Cerebellar nuclear complex (tissue), 1 donor: ENCODE measurements at regions not wholly inside any gene's neighbourhood (a gene's known extent, or its start where the extent isn't known, plus 50 kb on each side); places are given as distances from the start of the nearest gene placed in this dataset.

Experiments
- DNase-seq, 2 experiments: peaks; one replicate each; lab custom pipeline; 2025; lab: John Stamatoyannopoulos, UW

- no peak for DNase-seq
Measured at GRCh38 chr5:125203912-125204311, 457.5 kb upstream of the ZNF608 start.

GRCh38 chr5:125205601-125206225, 459.3 kb upstream of the ZNF608 start:
- no peak for DNase-seq

GRCh38 chr5:125207856-125208255, 461.4 kb upstream of the ZNF608 start:
- no peak for DNase-seq

- no peak for DNase-seq
Measured at GRCh38 chr5:125209650-125210049, 463.2 kb upstream of the ZNF608 start.

- no peak for DNase-seq
Measured at GRCh38 chr5:125210242-125210947, 464.0 kb upstream of the ZNF608 start.

GRCh38 chr5:125214080-125214479, 467.6 kb upstream of the ZNF608 start:
- DNase-seq = no peak

- DNase-seq = no peak
Measured at GRCh38 chr5:125215593-125215992, 469.2 kb upstream of the ZNF608 start.

GRCh38 chr5:125219710-125220109, 473.3 kb upstream of the ZNF608 start:
- DNase-seq = no peak

GRCh38 chr5:125220284-125220683, 473.8 kb upstream of the ZNF608 start:
- no peak for DNase-seq

- DNase-seq = no peak
Measured at GRCh38 chr5:125222597-125223240, 476.3 kb upstream of the ZNF608 start.

- DNase-seq = no peak
Measured at GRCh38 chr5:125225424-125225823, 479.0 kb upstream of the ZNF608 start.

GRCh38 chr5:125226825-125227224, 480.4 kb upstream of the ZNF608 start:
- DNase-seq = no peak

- DNase-seq = no peak
Measured at GRCh38 chr5:125227333-125228095, 481.1 kb upstream of the ZNF608 start.

- no peak for DNase-seq
Measured at GRCh38 chr5:125228363-125229070, 482.1 kb upstream of the ZNF608 start.

GRCh38 chr5:125229556-125229955, 483.1 kb upstream of the ZNF608 start:
- no peak for DNase-seq

GRCh38 chr5:125232779-125233230, 486.4 kb upstream of the ZNF608 start:
- no peak for DNase-seq

GRCh38 chr5:125233944-125234343, 487.5 kb upstream of the ZNF608 start:
- no peak for DNase-seq

- DNase-seq = no peak
Measured at GRCh38 chr5:125236007-125236406, 489.6 kb upstream of the ZNF608 start.

- DNase-seq = peak in 1 of 2 experiments; percentile 24
Measured at GRCh38 chr5:125236981-125237380, 490.5 kb upstream of the ZNF608 start.

GRCh38 chr5:125244531-125244930, 498.1 kb upstream of the ZNF608 start:
- no peak for DNase-seq

- no peak for DNase-seq
Measured at GRCh38 chr5:125245216-125245615, 498.8 kb upstream of the ZNF608 start.

GRCh38 chr5:125249400-125249799, 503.0 kb upstream of the ZNF608 start:
- no peak for DNase-seq
